SHP77 (cell line): ENCODE measurements at regions not wholly inside any gene's neighbourhood (a gene's known extent, or its start where the extent isn't known, plus 50 kb on each side); places are given as distances from the start of the nearest gene placed in this dataset.

Experiments
- DNase-seq, 2 experiments: peaks; one replicate each; lab custom pipeline; 2025; lab: John Stamatoyannopoulos, UW

DNA sequence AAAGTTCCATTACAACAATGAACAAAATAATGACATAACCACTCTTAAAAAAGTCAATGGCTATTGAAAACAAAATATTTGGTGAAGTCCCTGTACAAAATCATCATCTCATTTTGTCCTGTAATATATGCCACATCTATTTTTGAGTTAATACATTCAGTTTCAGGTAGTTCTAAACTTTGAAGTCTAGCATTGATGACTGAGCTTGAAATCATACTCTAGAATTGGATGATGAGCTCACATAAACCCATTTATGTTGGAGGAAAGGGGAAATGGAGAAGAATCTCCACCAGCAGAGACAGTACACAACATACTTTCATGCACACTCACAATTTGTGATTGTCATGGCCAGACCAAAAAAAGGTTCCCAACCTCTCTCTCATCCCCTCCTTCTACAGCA lies 371.1 kb upstream of the NR3C2 start:
- no peak for DNase-seq

DNA sequence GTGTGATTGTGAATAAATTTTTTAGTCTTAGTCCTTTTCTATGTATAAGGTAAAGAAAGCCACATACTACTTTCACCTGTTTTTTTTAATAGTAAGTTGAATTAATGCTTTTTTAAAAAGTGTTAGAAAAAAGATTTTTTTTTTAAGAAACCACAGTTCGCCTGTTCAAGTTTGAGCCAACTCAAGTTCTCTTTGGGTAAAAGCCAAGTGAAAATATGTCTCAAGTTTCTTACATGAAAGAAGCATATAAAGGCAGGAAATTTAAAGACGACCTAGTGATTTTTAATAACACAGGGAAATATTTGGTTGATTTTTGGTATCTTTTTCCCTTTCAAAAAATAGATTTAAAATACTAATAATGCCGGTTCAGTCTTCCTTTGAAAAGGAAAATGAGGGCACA lies 369.9 kb upstream of the NR3C2 start:
- DNase-seq = no peak

DNA sequence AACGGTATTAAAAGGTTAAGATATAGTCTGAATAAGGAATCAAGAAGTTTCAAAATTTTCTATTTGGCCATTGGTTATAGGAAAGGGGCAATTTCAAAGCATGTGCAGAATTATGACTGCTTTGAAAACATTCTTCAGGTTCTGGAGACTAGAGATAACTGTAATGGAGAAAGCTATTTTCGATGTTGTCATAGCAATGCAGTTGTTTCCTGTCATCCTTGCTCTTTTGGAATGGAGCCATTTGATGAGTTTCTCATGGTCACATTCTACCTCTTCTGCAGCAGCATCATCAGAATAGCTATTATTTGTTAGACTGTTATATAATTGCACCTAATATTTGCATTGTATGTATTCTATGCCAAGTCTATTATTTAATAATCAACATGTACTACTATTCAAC lies 368.2 kb upstream of the NR3C2 start:
- no peak for DNase-seq

DNA sequence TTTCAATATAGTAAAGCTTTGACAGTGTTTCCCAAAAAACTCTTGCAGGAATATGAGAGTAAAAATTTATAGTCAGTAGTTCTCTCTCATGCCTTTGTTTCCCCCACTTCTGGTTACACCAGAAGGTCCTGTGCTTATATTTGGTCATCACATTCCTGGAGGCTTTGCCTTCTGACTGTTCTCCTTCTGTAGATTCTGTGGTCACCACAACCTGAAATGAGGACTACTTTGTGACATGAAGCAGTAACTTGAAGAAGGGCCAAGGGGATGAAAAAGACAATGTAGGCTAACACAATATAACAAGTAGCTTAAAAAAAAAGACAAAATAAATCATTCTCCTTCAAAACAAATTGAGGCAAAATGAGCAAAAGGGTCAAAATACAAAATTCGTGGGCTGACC lies 366.2 kb upstream of the NR3C2 start:
- DNase-seq = no peak

DNA sequence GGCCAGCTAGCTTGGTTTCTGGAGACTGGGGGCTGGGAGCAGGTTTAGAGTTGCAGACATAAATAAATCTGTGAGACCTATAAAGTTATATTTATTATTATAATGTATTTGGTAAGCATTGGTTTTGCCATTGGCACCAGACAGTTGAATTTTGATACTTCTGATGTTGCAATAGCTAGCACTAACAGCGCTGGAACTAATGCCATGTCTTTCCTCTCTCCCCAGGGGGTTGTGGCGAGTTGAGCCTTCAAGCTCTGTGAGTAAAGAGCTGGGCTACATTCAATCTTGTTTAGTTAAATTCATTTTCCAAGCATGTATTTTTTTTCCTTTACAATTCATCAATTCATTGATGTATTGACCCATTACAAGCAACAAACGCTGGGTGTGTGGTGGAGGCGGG lies 358.7 kb upstream of the NR3C2 start:
- no peak for DNase-seq

DNA sequence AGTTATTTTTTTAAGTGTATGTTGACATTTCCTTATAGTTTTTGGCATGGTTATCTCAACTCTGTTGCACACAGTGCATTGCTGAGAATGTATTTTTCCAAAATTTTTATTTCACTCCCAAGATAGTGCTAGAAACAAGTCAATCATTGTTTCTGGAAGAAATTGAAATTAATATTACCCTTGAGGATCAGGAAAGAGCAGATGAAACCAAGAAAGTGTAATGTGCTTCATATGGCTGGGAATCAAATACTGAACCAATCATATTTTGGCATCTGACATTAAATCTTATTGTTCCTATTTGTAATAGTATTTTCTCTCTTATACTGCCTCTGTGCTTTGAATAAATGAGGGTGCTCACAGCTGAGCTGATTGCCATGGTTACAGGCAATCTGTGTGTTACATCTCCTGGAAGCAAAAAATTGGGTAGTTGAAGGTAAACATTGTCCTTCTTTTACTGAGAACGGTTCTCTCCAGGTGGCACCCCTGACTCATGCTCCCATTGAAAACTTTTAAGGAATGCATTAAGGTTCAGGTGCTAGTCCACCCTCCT lies 358.2 kb upstream of the NR3C2 start:
- DNase-seq = no peak

DNA sequence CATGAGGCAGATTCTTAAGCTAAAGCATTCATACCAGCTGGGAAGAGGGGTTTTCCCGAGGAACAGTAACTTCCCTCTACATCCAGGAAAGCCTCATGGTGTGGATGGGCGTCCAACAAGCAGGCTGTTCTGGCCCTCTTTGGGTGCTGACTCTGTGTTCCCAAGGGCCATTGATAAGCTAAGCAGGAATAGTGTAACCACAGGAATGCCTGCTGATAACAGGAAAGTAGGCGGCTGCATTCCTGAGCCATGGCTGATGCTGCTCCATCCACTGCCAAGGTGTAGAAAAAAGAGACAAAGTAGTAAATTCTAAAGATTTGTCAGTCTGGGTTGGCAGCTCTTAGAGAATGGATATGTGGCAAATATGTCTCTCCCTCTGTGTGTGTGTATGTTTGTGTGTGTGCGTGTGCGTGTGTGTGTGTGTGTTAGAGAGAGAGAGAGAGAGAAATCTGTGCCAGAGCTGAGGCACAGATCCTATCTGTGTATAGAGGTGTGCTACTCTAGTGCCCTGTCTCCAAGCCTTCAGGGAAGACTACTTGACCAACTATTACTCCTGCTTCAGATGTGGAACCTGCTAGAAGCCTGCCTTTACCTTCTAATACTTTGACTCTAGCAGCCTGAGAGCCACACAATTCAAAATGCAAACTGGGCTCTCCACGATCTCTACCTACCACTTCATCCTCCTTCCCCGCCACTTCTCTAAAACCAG lies 353.1 kb upstream of the NR3C2 start:
- DNase-seq = no peak

DNA sequence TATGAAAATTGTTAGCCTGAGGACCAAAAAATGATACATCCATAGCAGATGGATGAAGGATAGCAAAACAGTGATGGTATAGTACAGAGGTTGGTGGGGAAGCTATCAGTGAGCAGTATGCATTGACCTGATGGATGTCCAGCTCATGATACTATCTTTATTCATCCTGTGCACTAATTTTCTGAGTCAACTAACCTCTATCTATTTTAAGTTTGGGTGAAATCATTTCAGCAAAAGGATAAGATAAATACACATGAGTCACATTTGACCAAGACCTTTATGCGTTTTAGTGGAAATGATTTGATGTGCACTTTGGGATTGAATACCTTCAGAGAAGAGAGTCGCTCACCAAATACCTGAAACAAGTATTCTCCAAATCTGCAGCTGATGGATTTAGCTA lies 351.0 kb upstream of the NR3C2 start:
- no peak for DNase-seq

DNA sequence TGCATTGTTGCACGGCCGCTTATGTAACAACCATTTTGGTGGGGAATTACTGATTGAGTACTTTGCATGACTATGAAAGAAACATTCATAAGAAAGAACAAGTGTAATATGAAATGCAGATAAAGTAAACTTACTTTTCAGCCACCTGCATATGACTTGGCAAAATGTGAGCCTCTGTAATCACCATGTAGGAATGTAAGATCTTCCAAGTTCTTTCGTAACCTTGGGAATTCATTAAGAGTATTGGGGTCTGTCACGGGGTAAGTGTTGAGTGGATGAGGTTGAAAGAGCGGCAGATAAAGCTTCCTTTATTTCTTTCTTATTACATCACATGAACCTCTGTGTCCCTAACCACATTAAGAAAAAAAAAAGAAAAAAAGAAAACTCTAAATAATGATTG lies 348.5 kb upstream of the NR3C2 start:
- no peak for DNase-seq

DNA sequence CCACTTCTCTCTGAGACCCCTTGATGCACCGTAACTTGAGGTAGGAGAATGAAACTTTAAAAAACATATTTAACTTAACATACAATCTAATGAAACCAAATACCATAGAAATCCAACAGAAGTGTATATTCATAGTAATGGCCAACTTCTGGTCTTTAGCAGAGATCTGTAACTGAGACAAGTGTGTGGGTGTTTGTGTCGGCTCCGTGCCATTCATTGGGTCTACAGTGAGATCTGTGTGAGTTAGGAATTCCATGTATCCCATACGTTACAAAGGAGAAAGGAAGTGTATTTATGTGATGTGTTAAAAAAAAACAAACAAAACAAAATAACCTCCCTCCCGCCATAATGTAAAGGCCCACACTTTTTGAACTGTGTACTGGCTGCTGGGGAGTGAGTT lies 348.0 kb upstream of the NR3C2 start:
- no peak for DNase-seq

DNA sequence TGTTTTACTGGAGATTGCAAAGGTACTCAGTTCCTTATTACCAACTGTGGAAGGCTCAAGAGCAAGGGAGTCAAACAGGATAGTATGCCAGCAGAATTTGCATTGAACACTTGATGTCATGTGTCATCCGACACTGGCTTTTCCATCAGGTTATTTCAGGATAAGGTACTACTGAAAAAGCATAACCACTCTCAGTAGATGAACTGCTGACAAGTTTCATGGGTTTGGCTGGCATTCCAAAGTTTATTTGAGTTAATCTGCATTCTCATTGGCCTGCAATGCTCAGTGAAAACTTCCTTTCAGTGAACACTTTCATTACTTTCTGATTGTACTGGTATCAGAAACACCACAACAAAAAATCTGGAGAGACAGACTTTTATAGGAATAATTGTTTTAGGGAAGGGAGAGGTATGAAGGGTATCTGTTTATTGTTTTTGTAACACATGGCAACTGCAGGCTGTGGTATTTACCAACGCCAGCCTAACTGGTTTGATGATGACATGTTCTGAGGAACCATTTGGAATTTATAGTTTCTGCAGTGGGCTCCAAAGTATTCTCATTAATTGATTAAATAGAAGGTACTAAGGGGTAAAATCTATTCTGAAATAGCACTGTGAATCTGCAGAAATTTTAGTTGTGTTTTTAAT lies 345.7 kb upstream of the NR3C2 start:
- no peak for DNase-seq

DNA sequence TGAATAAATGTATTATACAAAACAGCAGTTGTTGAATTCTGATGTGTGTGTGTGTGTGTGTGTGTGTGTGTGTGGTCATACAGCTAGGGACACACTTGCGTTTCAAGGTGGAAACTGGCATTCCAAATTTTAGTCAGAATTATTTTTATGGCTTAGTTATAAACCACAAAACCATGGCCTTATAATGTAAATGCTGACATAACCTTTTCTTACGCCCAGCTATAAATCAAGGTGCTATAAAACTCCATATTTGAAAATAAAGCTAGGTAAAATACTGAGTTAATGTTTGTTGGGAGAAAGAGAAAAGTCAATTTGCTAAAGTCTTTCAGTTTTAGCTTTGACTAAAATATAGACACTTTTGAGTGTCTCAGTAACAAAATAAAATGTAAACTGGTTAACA lies 345.1 kb upstream of the NR3C2 start:
- DNase-seq = no peak

DNA sequence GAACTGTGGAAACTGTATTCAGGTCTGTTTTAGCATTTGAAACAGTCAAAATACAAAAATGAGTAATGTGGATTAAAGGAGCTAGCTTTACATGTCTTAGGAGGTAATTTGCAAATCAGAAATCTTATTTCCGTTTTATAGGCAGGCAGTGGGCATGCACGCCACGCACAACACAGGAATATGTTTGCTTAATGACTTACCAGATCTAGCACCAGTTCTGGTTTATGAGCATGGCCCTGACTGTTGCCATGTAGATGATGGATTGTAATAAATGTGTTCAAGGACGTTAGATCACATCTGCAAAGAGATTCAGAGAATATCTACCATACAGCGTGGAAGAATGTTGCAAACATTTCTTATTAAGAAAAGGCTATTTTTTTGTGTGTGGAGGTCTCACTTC lies 344.5 kb upstream of the NR3C2 start:
- no peak for DNase-seq

DNA sequence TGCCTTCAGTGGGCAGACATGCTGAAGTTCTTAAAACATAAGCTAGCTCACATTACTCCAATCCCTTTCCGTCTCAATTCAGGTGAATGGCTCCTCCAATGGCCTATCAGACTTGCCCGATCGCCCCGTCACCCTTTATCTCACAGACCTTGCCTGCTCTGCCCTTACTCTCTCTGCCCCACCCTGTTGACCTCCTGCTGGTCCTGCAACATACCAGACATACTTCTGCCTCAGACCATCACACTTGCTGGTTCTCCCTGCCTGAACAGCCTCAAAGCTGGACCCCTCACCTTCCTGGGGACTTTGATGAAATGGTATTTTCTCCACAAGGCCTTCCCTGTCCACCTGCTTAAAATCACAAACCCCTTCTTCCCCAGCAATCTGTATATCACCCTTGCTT lies 340.1 kb upstream of the NR3C2 start:
- no peak for DNase-seq

DNA sequence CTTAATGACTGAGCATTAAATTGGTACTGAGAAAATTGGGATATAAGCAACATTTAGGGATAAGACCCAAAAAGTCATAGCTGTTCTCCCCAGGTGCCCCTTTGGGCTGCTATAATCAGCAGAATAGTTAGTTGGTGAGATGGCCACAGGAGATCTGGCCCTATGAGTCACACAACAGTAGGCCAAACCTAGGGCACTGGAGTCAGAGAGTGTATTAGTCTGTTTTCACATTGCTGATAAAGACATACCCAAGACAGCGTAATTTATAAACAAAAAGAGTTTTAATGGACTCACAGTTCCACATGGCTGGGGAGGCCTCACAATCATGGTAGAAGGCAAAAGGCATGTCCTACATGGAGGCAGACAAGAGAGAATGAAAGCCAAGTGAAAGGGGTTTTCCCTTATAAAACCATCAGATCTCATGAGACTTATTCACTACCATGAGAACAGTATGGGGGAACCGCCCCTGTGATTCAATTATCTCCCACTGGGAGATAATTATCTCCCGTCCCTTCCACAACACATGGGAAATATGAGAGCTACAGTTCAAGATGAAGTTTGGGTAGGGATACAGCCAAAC lies 338.3 kb upstream of the NR3C2 start:
- no peak for DNase-seq

DNA sequence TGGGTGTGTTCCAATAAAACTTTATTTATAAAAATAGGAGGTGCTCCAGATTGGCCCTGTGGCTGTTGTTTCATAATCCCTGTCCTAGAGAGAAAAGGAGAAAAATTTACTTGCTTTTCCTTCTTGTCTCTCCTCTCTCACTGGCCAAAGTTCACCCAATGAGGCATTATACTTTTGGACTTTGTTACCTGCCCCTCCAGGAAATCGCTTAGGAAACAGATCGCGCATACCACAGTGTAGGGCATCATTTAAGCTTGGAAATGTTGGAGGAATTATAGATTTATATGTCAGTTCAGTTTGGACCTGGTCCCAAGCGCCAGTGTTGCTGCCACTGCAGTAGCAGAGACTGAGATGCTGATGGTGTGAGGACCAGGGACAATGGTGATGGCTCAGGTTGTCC lies 337.6 kb upstream of the NR3C2 start:
- DNase-seq = no peak

DNA sequence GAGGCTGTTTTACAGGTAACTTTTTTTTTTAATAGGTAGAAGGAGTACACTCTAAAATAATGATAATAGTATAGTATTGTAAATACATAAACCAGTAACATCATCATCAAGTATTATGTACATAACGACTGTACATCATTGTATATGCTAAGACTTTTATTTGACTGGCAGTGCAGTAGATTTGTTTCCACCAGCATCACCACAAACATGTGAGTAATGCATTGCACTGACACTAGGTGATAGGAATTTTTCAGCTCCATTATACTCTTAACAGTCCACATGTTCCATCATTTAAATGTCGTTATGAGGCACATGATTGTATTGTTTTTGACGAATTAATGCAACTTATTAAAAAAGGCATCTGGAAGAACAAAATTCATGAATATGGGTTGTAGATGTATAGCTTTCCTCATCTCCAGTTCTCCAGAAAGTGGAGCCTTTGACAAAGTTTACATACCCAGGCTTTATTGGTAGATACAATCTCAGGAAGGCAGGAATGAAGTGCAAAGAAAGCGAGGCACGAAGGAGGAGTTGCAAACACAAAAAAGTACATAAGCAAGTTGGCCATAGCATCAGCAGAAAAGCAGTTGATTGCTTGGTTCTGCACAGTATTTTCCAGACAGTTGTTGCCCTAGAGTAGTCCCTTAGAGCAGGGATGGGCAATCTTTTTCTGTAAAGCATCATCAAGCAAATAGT lies 336.9 kb upstream of the NR3C2 start:
- no peak for DNase-seq

DNA sequence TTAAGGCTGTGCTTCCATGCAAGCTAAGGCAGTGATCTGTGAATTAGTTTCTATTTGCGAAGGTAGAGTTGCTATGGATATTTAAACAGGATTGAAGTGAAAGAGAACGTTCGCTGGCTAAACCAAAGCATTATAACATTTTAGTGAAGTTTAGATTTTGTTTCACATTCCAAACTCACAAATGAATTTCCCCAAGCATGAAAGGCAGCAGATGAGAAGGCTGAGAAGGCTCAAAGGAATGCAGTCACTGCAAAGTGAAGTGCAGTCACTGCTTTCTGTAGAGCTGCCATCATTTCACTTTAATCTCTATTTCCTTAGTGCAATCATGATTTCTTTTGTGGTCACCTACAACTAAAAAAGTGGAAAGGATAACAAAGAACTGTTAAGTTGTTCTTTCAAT lies 334.7 kb upstream of the NR3C2 start:
- DNase-seq = no peak

DNA sequence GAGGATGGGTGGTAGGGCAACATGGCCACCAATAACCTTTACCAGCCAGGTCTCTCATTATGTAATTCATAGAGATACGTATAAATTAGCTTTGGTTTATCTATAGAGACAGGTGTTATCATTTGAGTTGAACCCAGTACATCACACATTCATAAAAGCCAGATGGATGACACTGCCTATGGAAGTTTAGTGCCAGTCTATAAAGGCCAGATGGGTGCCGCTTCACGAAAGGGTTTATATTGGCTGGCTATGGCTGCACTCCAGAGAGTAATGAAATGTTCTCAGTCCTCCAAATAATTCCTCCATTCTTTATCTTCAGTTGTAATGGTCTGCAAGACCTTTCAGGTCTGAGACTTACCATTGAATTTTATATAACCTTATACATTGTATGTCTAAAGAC lies 331.9 kb upstream of the NR3C2 start:
- DNase-seq = no peak

DNA sequence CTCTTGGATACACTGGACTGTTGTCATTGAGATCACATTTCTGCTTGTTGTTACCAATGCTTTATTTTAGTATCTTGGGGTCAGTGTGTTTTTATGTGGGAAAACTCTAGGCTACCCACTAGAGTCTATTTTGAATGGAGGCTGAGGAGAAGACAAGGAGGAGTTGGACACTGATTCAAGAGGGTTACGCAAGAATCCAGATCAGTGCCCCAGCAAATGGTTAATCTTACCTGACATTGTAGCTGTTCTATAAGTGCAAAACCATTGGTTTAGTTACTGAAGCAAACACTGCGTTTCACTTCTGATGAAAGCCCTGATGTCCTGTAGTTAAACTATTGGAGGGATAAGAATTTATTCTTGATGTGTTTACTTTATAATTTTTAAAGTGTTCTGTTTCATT lies 331.1 kb upstream of the NR3C2 start:
- no peak for DNase-seq

DNA sequence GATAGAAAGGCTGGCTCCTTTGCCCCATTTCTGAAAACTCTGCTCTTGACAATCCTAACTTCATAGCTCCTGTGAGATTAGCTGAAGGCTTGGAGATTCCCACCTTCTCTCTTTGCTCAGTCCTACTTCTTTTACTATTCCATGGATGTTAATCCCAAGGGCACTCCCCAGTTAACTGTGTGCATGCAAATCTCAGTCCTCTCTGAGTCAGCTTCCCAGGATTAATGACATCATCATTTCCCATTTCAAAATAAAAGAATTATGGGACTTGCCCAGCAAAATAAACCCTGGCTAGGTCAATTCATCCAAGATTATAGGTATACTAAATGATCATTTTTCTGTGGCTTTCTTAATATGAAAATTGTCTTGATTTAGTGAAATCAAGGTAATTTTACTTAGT lies 328.6 kb upstream of the NR3C2 start:
- no peak for DNase-seq

DNA sequence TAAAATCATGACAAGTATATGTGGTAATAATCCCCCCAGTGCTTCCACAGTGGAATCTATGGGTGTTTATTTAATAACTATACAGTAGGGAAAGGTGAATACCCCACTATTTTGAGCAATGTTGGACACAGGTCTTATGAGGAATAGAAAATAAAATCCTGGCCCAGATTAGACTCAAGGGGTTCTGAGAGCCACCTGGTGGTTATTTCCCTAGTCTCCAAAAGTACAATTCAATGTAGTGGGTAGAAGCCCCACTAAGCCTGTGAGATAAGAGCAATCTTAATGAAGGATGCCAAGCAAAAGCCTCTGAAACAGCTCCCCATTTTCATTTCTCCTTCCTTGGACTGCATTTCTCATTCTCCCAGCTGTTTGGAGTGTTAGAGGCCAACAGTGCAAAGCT lies 328.2 kb upstream of the NR3C2 start:
- DNase-seq = no peak

DNA sequence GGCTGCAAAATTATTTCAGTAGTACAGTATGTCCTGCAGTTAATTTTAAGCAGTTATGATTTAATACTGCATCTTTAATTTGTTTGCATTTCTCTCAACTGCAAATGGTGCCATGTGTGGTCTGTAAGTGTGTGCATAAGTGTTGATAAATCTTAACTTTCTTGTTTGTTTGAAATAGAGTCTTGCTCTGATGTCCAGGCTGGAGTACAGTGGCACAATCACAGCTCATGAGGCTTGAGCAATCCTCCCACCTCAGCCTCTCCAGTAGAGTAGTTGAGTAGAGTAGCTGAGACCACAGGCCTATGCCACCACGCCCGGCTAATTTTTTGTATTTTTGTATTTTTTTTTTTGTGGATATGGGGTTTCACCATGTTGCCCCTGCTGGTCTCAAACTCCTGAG lies 322.5 kb upstream of the NR3C2 start:
- no peak for DNase-seq
